GM18498 (cell line): ENCODE measurements at regions not wholly inside any gene's neighbourhood (a gene's known extent, or its start where the extent isn't known, plus 50 kb on each side); places are given as distances from the start of the nearest gene placed in this dataset.

Experiments
- ATAC-seq: cut with Tn5 transposase; IDR thresholded peaks from one replicate; pipeline ENCODE4 v1.9.1; 2021; ENCODE audit warnings: mild to moderate bottlenecking, moderate library complexity; ENCODE audit not compliant: unreplicated experiment

- ATAC-seq = no peak
Observed at GRCh38 chr5:142386137-142387023, 61.6 kb upstream of the SPRY4 start.

GRCh38 chr5:142385194-142385593 is 60.4 kb upstream of the SPRY4 start:
- no peak for ATAC-seq

- no peak for ATAC-seq
Observed at GRCh38 chr5:142384014-142384413, 59.2 kb upstream of the SPRY4 start.

- no peak for ATAC-seq
Observed at GRCh38 chr5:142382186-142382585, 57.4 kb upstream of the SPRY4 start.

- no peak for ATAC-seq
Observed at GRCh38 chr5:142378737-142379634, 54.2 kb upstream of the SPRY4 start.

GRCh38 chr5:142375944-142376411 is 51.2 kb upstream of the SPRY4 start:
- no peak for ATAC-seq
